Spinal cord (tissue), 9 donors: ENCODE measurements at regions not wholly inside any gene's neighbourhood (a gene's known extent, or its start where the extent isn't known, plus 50 kb on each side); places are given as distances from the start of the nearest gene placed in this dataset.

ENCODE experiments used
- DNase-seq, 6 donors: peaks; one replicate each; pipeline versions ENCODE4 v3.0.0 to v3.0.0-alpha.2; 2013 to 2015; ENCODE audit warnings: low spot score in 6 of 6, low read depth in 4 of 6
- H3K27ac ChIP-seq: one replicate; pipeline ENCODE4 v1.5.1; 2013; ENCODE audit warnings: low read depth, low read length, control low read depth
- H3K27me3 ChIP-seq: one replicate; pipeline ENCODE4 v1.6.1; 2013; ENCODE audit warnings: low read length; ENCODE audit not compliant: control insufficient read depth, insufficient read depth
- H3K36me3 ChIP-seq: one replicate; pipeline ENCODE4 v1.6.1; 2013; ENCODE audit warnings: low read length; ENCODE audit not compliant: control insufficient read depth, insufficient read depth
- H3K4me1 ChIP-seq: one replicate; pipeline ENCODE4 v1.6.1; 2013; ENCODE audit warnings: low read length; ENCODE audit not compliant: control insufficient read depth, insufficient read depth
- H3K4me3 ChIP-seq: one replicate; pipeline ENCODE4 v1.5.1; 2013; ENCODE audit warnings: low read depth, low read length, control low read depth
- H3K9me3 ChIP-seq: one replicate; pipeline ENCODE4 v1.6.1; 2013; ENCODE audit warnings: low read length; ENCODE audit not compliant: control insufficient read depth, insufficient read depth
- WGBS: methylation state at CpG from one replicate; pipeline ENCODE4 v1.1.5; 2013; ENCODE audit warnings: missing lambda C conversion rate; ENCODE audit not compliant: insufficient coverage; 5-methylcytosine and 5-hydroxymethylcytosine counted together
- donor health status: healthy.

- WGBS, result 54% methylated on average over 3 of the region's 4 CpGs
Observed at GRCh38 chr6:135798751-135799515, 52.6 kb upstream of the PDE7B start.

More at GRCh38 chr6:135798751-135799515, 52.6 kb upstream of the PDE7B start:
- H3K9me3 ChIP-seq, result no peaks in the 10 kb centered on the region
- no peaks in the 10 kb centered on the region for H3K27me3 ChIP-seq
- no peaks in the 10 kb centered on the region for H3K36me3 ChIP-seq
- no peak overlapping the region for H3K27ac ChIP-seq
- H3K4me3 ChIP-seq, result no peak overlapping the region
- H3K4me1 ChIP-seq, result no peaks in the 10 kb centered on the region
- DNase-seq, result no peak
